ENCODE measurements at regions not wholly inside any gene's neighbourhood (a gene's known extent, or its start where the extent isn't known, plus 50 kb on each side); places are given as distances from the start of the nearest gene placed in this dataset.

- Histone ChIP-seq H3K4me1 (ENCODE audit: insufficient read depth, insufficient read length) (no peaks in the 10 kb centered on the region), H3K27me3 (ENCODE audit: insufficient read depth, insufficient read length) (no peaks in the 10 kb centered on the region), H3K9me3 (ENCODE audit: insufficient read depth, low read length) (no peaks in the 10 kb centered on the region), H3K36me3 (ENCODE audit: insufficient read depth, insufficient read length, low read length) (no peaks in the 10 kb centered on the region), H3K4me3 (ENCODE audit: insufficient read length, low read depth) (no peak overlapping the region), H3K9ac (ENCODE audit: insufficient read length, low read depth) (no peak overlapping the region)
- no peak for DNase-seq (ENCODE audit: low read depth, low spot score)
- no peak for TF ChIP-seq SUZ12 (IDR thresholded peaks at IDR 0.05; ENCODE audit: extremely low read depth, insufficient read depth, insufficient read length)
- no peak for TF ChIP-seq YY1 (IDR thresholded peaks at IDR 0.05; ENCODE audit: insufficient read depth, insufficient read length)
- TF ChIP-seq ZNF274 (IDR thresholded peaks at IDR 0.05; ENCODE audit: low read depth, low read length): no peak
Measured at GRCh38 chr6:147765541-147765940, 257.1 kb downstream of the SAMD5 start.

GRCh38 chr6:147768969-147769368, 260.5 kb downstream of the SAMD5 start:
- Histone ChIP-seq H3K9ac (ENCODE audit: insufficient read length, low read depth) (no peak overlapping the region), H3K9me3 (ENCODE audit: insufficient read depth, low read length) (no peaks in the 10 kb centered on the region), H3K4me3 (ENCODE audit: insufficient read length, low read depth) (no peak overlapping the region), H3K4me1 (ENCODE audit: insufficient read depth, insufficient read length) (no peaks in the 10 kb centered on the region), H3K36me3 (ENCODE audit: insufficient read depth, insufficient read length, low read length) (no peaks in the 10 kb centered on the region), H3K27me3 (ENCODE audit: insufficient read depth, insufficient read length) (no peaks in the 10 kb centered on the region)
- DNase-seq (ENCODE audit: low read depth, low spot score): no peak
- no peak for TF ChIP-seq YY1 (IDR thresholded peaks at IDR 0.05; ENCODE audit: insufficient read depth, insufficient read length)
- no peak for TF ChIP-seq SUZ12 (IDR thresholded peaks at IDR 0.05; ENCODE audit: extremely low read depth, insufficient read depth, insufficient read length)
- no peak for TF ChIP-seq ZNF274 (IDR thresholded peaks at IDR 0.05; ENCODE audit: low read depth, low read length)

- no peak overlapping the region for H3K9ac ChIP-seq (ENCODE audit: insufficient read length, low read depth)
- H3K9me3 ChIP-seq (ENCODE audit: insufficient read depth, low read length): no peaks in the 10 kb centered on the region
- DNase-seq (ENCODE audit: low read depth, low spot score): no peak
- H3K36me3 ChIP-seq (ENCODE audit: insufficient read depth, insufficient read length, low read length): no peaks in the 10 kb centered on the region
- no peaks in the 10 kb centered on the region for H3K4me1 ChIP-seq (ENCODE audit: insufficient read depth, insufficient read length)
- TF ChIP-seq YY1 (IDR thresholded peaks at IDR 0.05; ENCODE audit: insufficient read depth, insufficient read length) (no peak), ZNF274 (IDR thresholded peaks at IDR 0.05; ENCODE audit: low read depth, low read length) (no peak), SUZ12 (IDR thresholded peaks at IDR 0.05; ENCODE audit: extremely low read depth, insufficient read depth, insufficient read length) (no peak)
- H3K27me3 ChIP-seq (ENCODE audit: insufficient read depth, insufficient read length): no peaks in the 10 kb centered on the region
- H3K4me3 ChIP-seq (ENCODE audit: insufficient read length, low read depth): no peak overlapping the region
Measured at GRCh38 chr6:147769496-147770087, 261.1 kb downstream of the SAMD5 start.

- Histone ChIP-seq H3K4me1 (ENCODE audit: insufficient read depth, insufficient read length) (no peaks in the 10 kb centered on the region), H3K27me3 (ENCODE audit: insufficient read depth, insufficient read length) (no peaks in the 10 kb centered on the region), H3K9ac (ENCODE audit: insufficient read length, low read depth) (no peak overlapping the region), H3K36me3 (ENCODE audit: insufficient read depth, insufficient read length, low read length) (no peaks in the 10 kb centered on the region), H3K9me3 (ENCODE audit: insufficient read depth, low read length) (no peaks in the 10 kb centered on the region), H3K4me3 (ENCODE audit: insufficient read length, low read depth) (no peak overlapping the region)
- DNase-seq (ENCODE audit: low read depth, low spot score): no peak
- no peak for TF ChIP-seq SUZ12 (IDR thresholded peaks at IDR 0.05; ENCODE audit: extremely low read depth, insufficient read depth, insufficient read length)
- no peak for TF ChIP-seq YY1 (IDR thresholded peaks at IDR 0.05; ENCODE audit: insufficient read depth, insufficient read length)
- no peak for TF ChIP-seq ZNF274 (IDR thresholded peaks at IDR 0.05; ENCODE audit: low read depth, low read length)
Measured at GRCh38 chr6:147770221-147770620, 261.7 kb downstream of the SAMD5 start.

GRCh38 chr6:147772724-147773123, 264.2 kb downstream of the SAMD5 start:
- TF ChIP-seq SUZ12 (IDR thresholded peaks at IDR 0.05; ENCODE audit: extremely low read depth, insufficient read depth, insufficient read length): no peak
- TF ChIP-seq ZNF274 (IDR thresholded peaks at IDR 0.05; ENCODE audit: low read depth, low read length): no peak
- H3K9ac ChIP-seq (ENCODE audit: insufficient read length, low read depth): no peak overlapping the region

GRCh38 chr6:147774856-147775255, 266.4 kb downstream of the SAMD5 start:
- no peaks in the 10 kb centered on the region for H3K9me3 ChIP-seq (ENCODE audit: insufficient read depth, low read length)
- H3K4me1 ChIP-seq (ENCODE audit: insufficient read depth, insufficient read length): no peaks in the 10 kb centered on the region
- H3K36me3 ChIP-seq (ENCODE audit: insufficient read depth, insufficient read length, low read length): no peaks in the 10 kb centered on the region
- no peaks in the 10 kb centered on the region for H3K27me3 ChIP-seq (ENCODE audit: insufficient read depth, insufficient read length)
- no peak overlapping the region for H3K9ac ChIP-seq (ENCODE audit: insufficient read length, low read depth)
- no peak overlapping the region for H3K4me3 ChIP-seq (ENCODE audit: insufficient read length, low read depth)
- no peak for TF ChIP-seq SUZ12 (IDR thresholded peaks at IDR 0.05; ENCODE audit: extremely low read depth, insufficient read depth, insufficient read length)
- no peak for TF ChIP-seq YY1 (IDR thresholded peaks at IDR 0.05; ENCODE audit: insufficient read depth, insufficient read length)
- TF ChIP-seq ZNF274 (IDR thresholded peaks at IDR 0.05; ENCODE audit: low read depth, low read length): no peak
- peak; percentile 3 for DNase-seq (ENCODE audit: low read depth, low spot score)

More at GRCh38 chr6:147772724-147773123, 264.2 kb downstream of the SAMD5 start:
- Histone ChIP-seq H3K4me1 (ENCODE audit: insufficient read depth, insufficient read length) (no peaks in the 10 kb centered on the region), H3K4me3 (ENCODE audit: insufficient read length, low read depth) (no peak overlapping the region), H3K9me3 (ENCODE audit: insufficient read depth, low read length) (no peaks in the 10 kb centered on the region), H3K36me3 (ENCODE audit: insufficient read depth, insufficient read length, low read length) (no peaks in the 10 kb centered on the region), H3K27me3 (ENCODE audit: insufficient read depth, insufficient read length) (no peaks in the 10 kb centered on the region)
- DNase-seq (ENCODE audit: low read depth, low spot score): no peak

- Histone ChIP-seq H3K27me3 (ENCODE audit: insufficient read depth, insufficient read length) (no peaks in the 10 kb centered on the region), H3K9ac (ENCODE audit: insufficient read length, low read depth) (no peak overlapping the region), H3K4me3 (ENCODE audit: insufficient read length, low read depth) (no peak overlapping the region), H3K9me3 (ENCODE audit: insufficient read depth, low read length) (no peaks in the 10 kb centered on the region), H3K36me3 (ENCODE audit: insufficient read depth, insufficient read length, low read length) (no peaks in the 10 kb centered on the region), H3K4me1 (ENCODE audit: insufficient read depth, insufficient read length) (no peaks in the 10 kb centered on the region)
- no peak for DNase-seq (ENCODE audit: low read depth, low spot score)
- TF ChIP-seq SUZ12 (IDR thresholded peaks at IDR 0.05; ENCODE audit: extremely low read depth, insufficient read depth, insufficient read length) (no peak), YY1 (IDR thresholded peaks at IDR 0.05; ENCODE audit: insufficient read depth, insufficient read length) (no peak), ZNF274 (IDR thresholded peaks at IDR 0.05; ENCODE audit: low read depth, low read length) (no peak)
Measured at GRCh38 chr6:147776631-147777213, 268.2 kb downstream of the SAMD5 start.

All from NT2/D1 (cell line).